ENCODE measurements at regions not wholly inside any gene's neighbourhood (a gene's known extent, or its start where the extent isn't known, plus 50 kb on each side); places are given as distances from the start of the nearest gene placed in this dataset.

DNA sequence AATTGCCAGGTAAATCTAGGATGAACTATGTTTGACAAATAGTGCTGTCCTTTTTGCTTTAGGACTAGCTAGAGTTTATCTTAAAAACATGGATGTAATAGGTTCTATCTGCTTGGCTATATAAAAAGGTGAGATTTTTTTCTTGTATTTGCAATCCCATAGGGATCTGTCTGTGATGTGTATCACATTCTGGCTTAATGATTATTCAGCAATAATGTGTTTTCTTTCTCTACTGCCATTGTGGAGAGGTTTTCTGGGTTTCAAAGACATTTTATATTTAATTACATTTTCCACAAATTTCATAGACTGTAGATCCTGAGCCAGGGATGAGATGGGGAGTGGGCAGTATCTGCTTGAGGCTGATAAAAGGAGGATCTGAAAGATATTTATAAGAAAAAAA, 277.8 kb upstream of the SLITRK5 start (continued):
- TF ChIP-seq, protein P1, sequence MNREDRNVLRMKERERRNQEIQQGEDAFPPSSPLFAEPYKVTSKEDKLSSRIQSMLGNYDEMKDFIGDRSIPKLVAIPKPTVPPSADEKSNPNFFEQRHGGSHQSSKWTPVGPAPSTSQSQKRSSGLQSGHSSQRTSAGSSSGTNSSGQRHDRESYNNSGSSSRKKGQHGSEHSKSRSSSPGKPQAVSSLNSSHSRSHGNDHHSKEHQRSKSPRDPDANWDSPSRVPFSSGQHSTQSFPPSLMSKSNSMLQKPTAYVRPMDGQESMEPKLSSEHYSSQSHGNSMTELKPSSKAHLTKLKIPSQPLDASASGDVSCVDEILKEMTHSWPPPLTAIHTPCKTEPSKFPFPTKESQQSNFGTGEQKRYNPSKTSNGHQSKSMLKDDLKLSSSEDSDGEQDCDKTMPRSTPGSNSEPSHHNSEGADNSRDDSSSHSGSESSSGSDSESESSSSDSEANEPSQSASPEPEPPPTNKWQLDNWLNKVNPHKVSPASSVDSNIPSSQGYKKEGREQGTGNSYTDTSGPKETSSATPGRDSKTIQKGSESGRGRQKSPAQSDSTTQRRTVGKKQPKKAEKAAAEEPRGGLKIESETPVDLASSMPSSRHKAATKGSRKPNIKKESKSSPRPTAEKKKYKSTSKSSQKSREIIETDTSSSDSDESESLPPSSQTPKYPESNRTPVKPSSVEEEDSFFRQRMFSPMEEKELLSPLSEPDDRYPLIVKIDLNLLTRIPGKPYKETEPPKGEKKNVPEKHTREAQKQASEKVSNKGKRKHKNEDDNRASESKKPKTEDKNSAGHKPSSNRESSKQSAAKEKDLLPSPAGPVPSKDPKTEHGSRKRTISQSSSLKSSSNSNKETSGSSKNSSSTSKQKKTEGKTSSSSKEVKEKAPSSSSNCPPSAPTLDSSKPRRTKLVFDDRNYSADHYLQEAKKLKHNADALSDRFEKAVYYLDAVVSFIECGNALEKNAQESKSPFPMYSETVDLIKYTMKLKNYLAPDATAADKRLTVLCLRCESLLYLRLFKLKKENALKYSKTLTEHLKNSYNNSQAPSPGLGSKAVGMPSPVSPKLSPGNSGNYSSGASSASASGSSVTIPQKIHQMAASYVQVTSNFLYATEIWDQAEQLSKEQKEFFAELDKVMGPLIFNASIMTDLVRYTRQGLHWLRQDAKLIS (CRISPR knock-in tag; IDR thresholded peaks at IDR 0.05; ENCODE audit: borderline replicate concordance): no peak
- TF ChIP-seq EMX1 (CRISPR knock-in tag; IDR thresholded peaks at IDR 0.05) (no peak), RORB (CRISPR knock-in tag; IDR thresholded peaks at IDR 0.05) (no peak), ZNF317 (CRISPR knock-in tag; IDR thresholded peaks at IDR 0.05; ENCODE audit: borderline replicate concordance, low read depth) (no peak)
- TF ChIP-seq, protein P2, sequence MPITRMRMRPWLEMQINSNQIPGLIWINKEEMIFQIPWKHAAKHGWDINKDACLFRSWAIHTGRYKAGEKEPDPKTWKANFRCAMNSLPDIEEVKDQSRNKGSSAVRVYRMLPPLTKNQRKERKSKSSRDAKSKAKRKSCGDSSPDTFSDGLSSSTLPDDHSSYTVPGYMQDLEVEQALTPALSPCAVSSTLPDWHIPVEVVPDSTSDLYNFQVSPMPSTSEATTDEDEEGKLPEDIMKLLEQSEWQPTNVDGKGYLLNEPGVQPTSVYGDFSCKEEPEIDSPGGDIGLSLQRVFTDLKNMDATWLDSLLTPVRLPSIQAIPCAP (CRISPR knock-in tag; IDR thresholded peaks at IDR 0.05): no peak
- TF ChIP-seq, protein P3, sequence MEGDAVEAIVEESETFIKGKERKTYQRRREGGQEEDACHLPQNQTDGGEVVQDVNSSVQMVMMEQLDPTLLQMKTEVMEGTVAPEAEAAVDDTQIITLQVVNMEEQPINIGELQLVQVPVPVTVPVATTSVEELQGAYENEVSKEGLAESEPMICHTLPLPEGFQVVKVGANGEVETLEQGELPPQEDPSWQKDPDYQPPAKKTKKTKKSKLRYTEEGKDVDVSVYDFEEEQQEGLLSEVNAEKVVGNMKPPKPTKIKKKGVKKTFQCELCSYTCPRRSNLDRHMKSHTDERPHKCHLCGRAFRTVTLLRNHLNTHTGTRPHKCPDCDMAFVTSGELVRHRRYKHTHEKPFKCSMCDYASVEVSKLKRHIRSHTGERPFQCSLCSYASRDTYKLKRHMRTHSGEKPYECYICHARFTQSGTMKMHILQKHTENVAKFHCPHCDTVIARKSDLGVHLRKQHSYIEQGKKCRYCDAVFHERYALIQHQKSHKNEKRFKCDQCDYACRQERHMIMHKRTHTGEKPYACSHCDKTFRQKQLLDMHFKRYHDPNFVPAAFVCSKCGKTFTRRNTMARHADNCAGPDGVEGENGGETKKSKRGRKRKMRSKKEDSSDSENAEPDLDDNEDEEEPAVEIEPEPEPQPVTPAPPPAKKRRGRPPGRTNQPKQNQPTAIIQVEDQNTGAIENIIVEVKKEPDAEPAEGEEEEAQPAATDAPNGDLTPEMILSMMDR (IDR thresholded peaks at IDR 0.05): no peak

DNA sequence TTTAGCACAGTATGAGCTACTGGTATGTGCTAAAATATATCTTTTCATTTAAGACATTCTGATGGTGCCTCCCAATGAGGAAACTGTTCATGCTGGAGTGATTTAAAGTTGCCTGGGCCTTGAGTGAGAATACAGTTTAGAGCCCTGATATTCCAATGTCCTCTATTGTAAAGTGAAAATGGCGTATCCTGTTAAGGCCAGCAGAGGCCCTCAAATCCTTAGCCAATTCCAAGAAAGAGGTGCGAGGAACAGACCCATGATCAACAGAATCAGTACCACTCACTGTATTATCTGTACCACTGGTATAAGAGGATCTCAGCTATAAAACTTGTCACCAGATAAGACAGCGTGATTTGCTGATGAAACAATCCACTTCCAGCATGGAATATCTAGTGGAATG, 273.1 kb upstream of the SLITRK5 start:
- Mint-ChIP-seq H3K9me3 (no peaks in the 10 kb centered on the region), H3K27ac (no peak overlapping the region), H3K4me3 (no peak overlapping the region), H3K36me3 (no peaks in the 10 kb centered on the region), H3K4me1 (no peaks in the 10 kb centered on the region), H3K27me3 (ENCODE audit: low read depth) (no peaks in the 10 kb centered on the region)
- ChIA-PET POLR2A (no interaction called here), CTCF (interaction anchor here (2.6 kb wide), 1 partner anchor 273 kb away, joined by 8 read pairs; the partner anchor contains the start of gene SLITRK5)
- ATAC-seq: peak; percentile 85
- no peak for DNase-seq (ENCODE audit: low spot score)
- no peak for TF ChIP-seq SMAD3 (CRISPR knock-in tag; IDR thresholded peaks at IDR 0.05; ENCODE audit: borderline replicate concordance)
- TF ChIP-seq, protein P4, sequence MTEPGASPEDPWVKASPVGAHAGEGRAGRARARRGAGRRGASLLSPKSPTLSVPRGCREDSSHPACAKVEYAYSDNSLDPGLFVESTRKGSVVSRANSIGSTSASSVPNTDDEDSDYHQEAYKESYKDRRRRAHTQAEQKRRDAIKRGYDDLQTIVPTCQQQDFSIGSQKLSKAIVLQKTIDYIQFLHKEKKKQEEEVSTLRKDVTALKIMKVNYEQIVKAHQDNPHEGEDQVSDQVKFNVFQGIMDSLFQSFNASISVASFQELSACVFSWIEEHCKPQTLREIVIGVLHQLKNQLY (CRISPR knock-in tag; IDR thresholded peaks at IDR 0.05): no peak
- TF ChIP-seq, protein P5, sequence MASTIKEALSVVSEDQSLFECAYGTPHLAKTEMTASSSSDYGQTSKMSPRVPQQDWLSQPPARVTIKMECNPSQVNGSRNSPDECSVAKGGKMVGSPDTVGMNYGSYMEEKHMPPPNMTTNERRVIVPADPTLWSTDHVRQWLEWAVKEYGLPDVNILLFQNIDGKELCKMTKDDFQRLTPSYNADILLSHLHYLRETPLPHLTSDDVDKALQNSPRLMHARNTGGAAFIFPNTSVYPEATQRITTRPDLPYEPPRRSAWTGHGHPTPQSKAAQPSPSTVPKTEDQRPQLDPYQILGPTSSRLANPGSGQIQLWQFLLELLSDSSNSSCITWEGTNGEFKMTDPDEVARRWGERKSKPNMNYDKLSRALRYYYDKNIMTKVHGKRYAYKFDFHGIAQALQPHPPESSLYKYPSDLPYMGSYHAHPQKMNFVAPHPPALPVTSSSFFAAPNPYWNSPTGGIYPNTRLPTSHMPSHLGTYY (CRISPR knock-in tag; IDR thresholded peaks at IDR 0.05): no peak
- TF ChIP-seq ZNF138 (CRISPR knock-in tag; conservative IDR thresholded peaks at IDR 0.05): no peak
- TF ChIP-seq, protein P6, sequence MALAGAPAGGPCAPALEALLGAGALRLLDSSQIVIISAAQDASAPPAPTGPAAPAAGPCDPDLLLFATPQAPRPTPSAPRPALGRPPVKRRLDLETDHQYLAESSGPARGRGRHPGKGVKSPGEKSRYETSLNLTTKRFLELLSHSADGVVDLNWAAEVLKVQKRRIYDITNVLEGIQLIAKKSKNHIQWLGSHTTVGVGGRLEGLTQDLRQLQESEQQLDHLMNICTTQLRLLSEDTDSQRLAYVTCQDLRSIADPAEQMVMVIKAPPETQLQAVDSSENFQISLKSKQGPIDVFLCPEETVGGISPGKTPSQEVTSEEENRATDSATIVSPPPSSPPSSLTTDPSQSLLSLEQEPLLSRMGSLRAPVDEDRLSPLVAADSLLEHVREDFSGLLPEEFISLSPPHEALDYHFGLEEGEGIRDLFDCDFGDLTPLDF (CRISPR knock-in tag; IDR thresholded peaks at IDR 0.05): no peak
- TF ChIP-seq, protein P7, sequence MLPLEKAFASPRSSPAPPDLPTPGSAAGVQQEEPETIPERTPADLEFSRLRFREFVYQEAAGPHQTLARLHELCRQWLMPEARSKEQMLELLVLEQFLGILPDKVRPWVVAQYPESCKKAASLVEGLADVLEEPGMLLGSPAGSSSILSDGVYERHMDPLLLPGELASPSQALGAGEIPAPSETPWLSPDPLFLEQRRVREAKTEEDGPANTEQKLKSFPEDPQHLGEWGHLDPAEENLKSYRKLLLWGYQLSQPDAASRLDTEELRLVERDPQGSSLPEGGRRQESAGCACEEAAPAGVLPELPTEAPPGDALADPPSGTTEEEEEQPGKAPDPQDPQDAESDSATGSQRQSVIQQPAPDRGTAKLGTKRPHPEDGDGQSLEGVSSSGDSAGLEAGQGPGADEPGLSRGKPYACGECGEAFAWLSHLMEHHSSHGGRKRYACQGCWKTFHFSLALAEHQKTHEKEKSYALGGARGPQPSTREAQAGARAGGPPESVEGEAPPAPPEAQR (CRISPR knock-in tag; IDR thresholded peaks at IDR 0.05): no peak
- no peak for TF ChIP-seq ZNF416 (CRISPR knock-in tag; IDR thresholded peaks at IDR 0.05)
- TF ChIP-seq, protein P8, sequence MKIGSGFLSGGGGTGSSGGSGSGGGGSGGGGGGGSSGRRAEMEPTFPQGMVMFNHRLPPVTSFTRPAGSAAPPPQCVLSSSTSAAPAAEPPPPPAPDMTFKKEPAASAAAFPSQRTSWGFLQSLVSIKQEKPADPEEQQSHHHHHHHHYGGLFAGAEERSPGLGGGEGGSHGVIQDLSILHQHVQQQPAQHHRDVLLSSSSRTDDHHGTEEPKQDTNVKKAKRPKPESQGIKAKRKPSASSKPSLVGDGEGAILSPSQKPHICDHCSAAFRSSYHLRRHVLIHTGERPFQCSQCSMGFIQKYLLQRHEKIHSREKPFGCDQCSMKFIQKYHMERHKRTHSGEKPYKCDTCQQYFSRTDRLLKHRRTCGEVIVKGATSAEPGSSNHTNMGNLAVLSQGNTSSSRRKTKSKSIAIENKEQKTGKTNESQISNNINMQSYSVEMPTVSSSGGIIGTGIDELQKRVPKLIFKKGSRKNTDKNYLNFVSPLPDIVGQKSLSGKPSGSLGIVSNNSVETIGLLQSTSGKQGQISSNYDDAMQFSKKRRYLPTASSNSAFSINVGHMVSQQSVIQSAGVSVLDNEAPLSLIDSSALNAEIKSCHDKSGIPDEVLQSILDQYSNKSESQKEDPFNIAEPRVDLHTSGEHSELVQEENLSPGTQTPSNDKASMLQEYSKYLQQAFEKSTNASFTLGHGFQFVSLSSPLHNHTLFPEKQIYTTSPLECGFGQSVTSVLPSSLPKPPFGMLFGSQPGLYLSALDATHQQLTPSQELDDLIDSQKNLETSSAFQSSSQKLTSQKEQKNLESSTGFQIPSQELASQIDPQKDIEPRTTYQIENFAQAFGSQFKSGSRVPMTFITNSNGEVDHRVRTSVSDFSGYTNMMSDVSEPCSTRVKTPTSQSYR (CRISPR knock-in tag; IDR thresholded peaks at IDR 0.05): no peak
- TF ChIP-seq, protein P9, sequence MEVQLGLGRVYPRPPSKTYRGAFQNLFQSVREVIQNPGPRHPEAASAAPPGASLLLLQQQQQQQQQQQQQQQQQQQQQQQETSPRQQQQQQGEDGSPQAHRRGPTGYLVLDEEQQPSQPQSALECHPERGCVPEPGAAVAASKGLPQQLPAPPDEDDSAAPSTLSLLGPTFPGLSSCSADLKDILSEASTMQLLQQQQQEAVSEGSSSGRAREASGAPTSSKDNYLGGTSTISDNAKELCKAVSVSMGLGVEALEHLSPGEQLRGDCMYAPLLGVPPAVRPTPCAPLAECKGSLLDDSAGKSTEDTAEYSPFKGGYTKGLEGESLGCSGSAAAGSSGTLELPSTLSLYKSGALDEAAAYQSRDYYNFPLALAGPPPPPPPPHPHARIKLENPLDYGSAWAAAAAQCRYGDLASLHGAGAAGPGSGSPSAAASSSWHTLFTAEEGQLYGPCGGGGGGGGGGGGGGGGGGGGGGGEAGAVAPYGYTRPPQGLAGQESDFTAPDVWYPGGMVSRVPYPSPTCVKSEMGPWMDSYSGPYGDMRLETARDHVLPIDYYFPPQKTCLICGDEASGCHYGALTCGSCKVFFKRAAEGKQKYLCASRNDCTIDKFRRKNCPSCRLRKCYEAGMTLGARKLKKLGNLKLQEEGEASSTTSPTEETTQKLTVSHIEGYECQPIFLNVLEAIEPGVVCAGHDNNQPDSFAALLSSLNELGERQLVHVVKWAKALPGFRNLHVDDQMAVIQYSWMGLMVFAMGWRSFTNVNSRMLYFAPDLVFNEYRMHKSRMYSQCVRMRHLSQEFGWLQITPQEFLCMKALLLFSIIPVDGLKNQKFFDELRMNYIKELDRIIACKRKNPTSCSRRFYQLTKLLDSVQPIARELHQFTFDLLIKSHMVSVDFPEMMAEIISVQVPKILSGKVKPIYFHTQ (CRISPR knock-in tag; IDR thresholded peaks at IDR 0.05): no peak

Measured in WTC11 (cell line).